ENCODE measurements at regions not wholly inside any gene's neighbourhood (a gene's known extent, or its start where the extent isn't known, plus 50 kb on each side); places are given as distances from the start of the nearest gene placed in this dataset.

DNA sequence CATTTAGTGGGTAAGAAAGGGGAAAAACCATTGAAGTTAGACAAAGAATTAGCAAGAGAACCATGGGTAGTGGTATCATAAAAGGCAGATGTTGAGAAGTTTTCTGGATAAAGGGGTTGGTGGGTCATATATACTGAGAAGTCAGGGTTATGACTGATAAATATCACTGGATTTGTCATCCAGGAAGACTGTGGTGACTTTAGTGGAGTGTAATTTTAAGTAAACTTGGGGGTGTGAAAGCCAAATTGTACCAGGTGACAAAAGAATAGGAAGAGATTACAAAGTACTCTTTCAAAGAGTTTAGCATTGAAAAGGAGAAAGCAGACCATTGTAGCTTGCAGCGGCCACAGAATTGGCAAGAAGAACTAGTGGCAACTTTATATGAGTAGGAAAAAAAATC lies 315.2 kb upstream of the DMAC1 start:
- no peaks in the 10 kb centered on the region for H3K79me1 ChIP-seq (ENCODE audit: insufficient read depth, low read depth, low read length, poor library complexity, severe bottlenecking)
- TF ChIP-seq, protein P1, sequence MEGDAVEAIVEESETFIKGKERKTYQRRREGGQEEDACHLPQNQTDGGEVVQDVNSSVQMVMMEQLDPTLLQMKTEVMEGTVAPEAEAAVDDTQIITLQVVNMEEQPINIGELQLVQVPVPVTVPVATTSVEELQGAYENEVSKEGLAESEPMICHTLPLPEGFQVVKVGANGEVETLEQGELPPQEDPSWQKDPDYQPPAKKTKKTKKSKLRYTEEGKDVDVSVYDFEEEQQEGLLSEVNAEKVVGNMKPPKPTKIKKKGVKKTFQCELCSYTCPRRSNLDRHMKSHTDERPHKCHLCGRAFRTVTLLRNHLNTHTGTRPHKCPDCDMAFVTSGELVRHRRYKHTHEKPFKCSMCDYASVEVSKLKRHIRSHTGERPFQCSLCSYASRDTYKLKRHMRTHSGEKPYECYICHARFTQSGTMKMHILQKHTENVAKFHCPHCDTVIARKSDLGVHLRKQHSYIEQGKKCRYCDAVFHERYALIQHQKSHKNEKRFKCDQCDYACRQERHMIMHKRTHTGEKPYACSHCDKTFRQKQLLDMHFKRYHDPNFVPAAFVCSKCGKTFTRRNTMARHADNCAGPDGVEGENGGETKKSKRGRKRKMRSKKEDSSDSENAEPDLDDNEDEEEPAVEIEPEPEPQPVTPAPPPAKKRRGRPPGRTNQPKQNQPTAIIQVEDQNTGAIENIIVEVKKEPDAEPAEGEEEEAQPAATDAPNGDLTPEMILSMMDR (conservative IDR thresholded peaks at IDR 0.05), result no peak
- H3K79me2 ChIP-seq (ENCODE audit: insufficient read depth, low read length), result no peaks in the 10 kb centered on the region

More for the DNA sequence above, 315.2 kb upstream of the DMAC1 start:
- Histone ChIP-seq H3K4me2 (ENCODE audit: insufficient read depth, insufficient read length, low read length) (no peak overlapping the region), H3K27me3 (ENCODE audit: insufficient read depth, low read length) (no peaks in the 10 kb centered on the region), H2BK120ac (ENCODE audit: low read depth, low read length, poor library complexity, severe bottlenecking) (no peak overlapping the region), H2BK15ac (ENCODE audit: low read depth, low read length) (no peak overlapping the region), H3K9ac (ENCODE audit: extremely low read depth, insufficient read length, low read length) (no peak overlapping the region), H4K91ac (ENCODE audit: insufficient read length, low read depth, low read length) (no peak overlapping the region), H3K9me3 (ENCODE audit: control insufficient read depth, low read depth, low read length) (no peaks in the 10 kb centered on the region), H3T11ph (ENCODE audit: low read length) (no peak overlapping the region), H2BK12ac (ENCODE audit: insufficient read length, low read depth, low read length) (no peak overlapping the region), H2AK5ac (ENCODE audit: insufficient read length, low read length) (no peak overlapping the region), H3K27ac (ENCODE audit: insufficient read length, low read depth, low read length) (no peak overlapping the region), H2BK5ac (ENCODE audit: insufficient read length, low read length) (no peak overlapping the region), H3K4me1 (ENCODE audit: insufficient read depth, low read length) (no peaks in the 10 kb centered on the region; the same call in 1 of the 2 replicates), H2BK20ac (ENCODE audit: low read depth, low read length, poor library complexity, severe bottlenecking) (no peak overlapping the region), H3K14ac (ENCODE audit: insufficient read depth, low read length) (no peak overlapping the region), H3K56ac (ENCODE audit: insufficient read length, low read depth, low read length) (no peak overlapping the region), H3K23me2 (ENCODE audit: insufficient read length, low read depth, low read length, poor library complexity, severe bottlenecking) (no peaks in the 10 kb centered on the region), H3K23ac (ENCODE audit: insufficient read length, low read depth, low read length) (no peak overlapping the region), H4K20me1 (ENCODE audit: control insufficient read depth, insufficient read depth, insufficient read length) (no peaks in the 10 kb centered on the region), H4K5ac (ENCODE audit: insufficient read length, low read depth, low read length) (no peak overlapping the region), H3K18ac (ENCODE audit: insufficient read length, low read depth, low read length) (no peak overlapping the region), H4K8ac (replicated peaks; ENCODE audit: insufficient read length, low read depth, low read length) (no peak overlapping the region), H2AFZ (ENCODE audit: low read length) (no peak overlapping the region), H3K4ac (ENCODE audit: low read depth, low read length) (no peak overlapping the region)
- H3K27me3 Mint-ChIP-seq (ENCODE audit: low read depth), result no peaks in the 10 kb centered on the region
- no peak overlapping the region for H3K4me3 Mint-ChIP-seq
- no peak for DNase-seq
- H3K9me3 Mint-ChIP-seq, result no peaks in the 10 kb centered on the region
- no peaks in the 10 kb centered on the region for H3K36me3 Mint-ChIP-seq (ENCODE audit: insufficient read depth in 1 of 3, low read depth in 3 of 3)
- no peak overlapping the region for H3K27ac Mint-ChIP-seq
- WGBS (ENCODE audit: extremely low coverage, insufficient read length, low lambda C conversion rate), result no CpG with 5 or more reads among the region's 1 CpG
- peaks cover 4 to 11% of the 10 kb centered on the region in 2 experiments for H3K4me1 Mint-ChIP-seq

All from H9 (cell line).